Cardiac fibroblast (primary cell): ENCODE measurements at regions not wholly inside any gene's neighbourhood (a gene's known extent, or its start where the extent isn't known, plus 50 kb on each side); places are given as distances from the start of the nearest gene placed in this dataset.

ENCODE experiments used
- DNase-seq, 2 donors: peaks; one replicate each; pipeline versions ENCODE4 v3.0.0 to v3.0.0-alpha.2; 2010; ENCODE audit warnings: low read depth in 2 of 2
- H3K4me3 ChIP-seq, 2 donors: replicated peaks in 1 of 2; 1 replicate in 1 of 2; 2 replicates in 1 of 2; pipeline ENCODE4 v1.5.1; 2011; ENCODE audit warnings: low read depth in 2 of 2, low read length in 2 of 2, mild to moderate bottlenecking in 2 of 2, moderate library complexity in 1 of 2
- CTCF ChIP-seq: IDR thresholded peaks from one replicate; pipeline ENCODE4 v1.5.1; 2011; ENCODE audit warnings: low read depth, mild to moderate bottlenecking, low read length, inconsistent platforms

GRCh38 chrX:4268676-4269075 lies 555.2 kb upstream of the PRKX start:
- TF ChIP-seq CTCF: no peak
- no peak overlapping the region for H3K4me3 ChIP-seq
- DNase-seq: no peak

DNA sequence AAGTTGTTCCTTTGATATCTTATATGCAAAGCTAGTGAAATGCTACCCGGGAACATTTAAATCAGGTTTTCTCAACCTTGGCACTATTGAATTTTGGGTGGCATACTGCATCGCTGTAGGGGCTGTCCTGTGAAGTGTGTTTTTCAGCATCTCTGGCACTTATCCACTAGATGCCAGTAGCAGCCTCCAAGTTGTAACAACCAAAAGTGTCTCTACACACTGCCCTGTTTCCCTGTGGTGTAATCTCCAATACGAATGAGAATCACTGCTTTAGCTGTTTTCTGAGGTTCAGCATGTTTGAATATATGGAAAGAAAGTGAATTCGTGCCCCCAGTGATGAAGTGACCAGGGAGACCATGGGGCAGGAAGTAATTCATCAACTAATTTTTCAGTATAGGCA lies 551.6 kb upstream of the PRKX start:
- TF ChIP-seq CTCF: no peak
- H3K4me3 ChIP-seq: no peak overlapping the region
- DNase-seq: no peak

DNA sequence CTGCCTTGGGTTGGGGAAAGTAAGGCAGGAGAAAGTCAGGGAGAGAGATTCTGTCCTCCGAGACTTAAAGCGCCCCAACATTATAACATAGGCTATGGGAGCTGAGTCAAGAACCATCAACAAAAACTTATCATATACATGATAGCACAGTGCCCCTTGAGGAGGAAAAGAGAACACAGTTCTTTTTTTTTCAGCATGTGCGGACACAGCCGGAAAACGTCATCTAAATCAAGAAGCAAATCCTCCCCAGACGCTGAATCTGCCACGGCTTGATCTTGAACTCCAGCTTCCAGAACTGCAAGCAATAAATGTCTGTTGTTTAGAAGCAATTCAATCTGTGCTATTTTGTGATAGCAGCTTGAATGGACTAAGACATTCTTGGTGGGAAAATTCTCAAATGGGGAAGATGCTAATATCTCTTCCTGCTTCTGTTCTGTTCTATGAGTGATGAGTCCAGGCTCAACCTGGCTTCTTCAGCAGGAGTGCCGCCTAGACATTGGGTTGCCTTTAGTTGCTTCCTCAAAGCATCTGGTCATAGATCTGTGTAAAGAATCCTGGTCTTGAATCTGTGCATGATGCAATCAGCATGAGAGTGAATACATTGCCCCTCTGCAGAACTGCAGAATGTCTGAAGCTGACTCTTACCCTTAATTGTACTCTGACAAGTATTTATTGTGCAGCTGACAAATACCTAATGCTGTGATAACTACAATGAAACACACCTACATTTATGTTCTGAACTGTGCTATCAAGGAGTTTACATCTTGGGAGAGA lies 549.8 kb upstream of the PRKX start:
- TF ChIP-seq CTCF: no peak
- no peak for DNase-seq
- H3K4me3 ChIP-seq: no peak overlapping the region

DNA sequence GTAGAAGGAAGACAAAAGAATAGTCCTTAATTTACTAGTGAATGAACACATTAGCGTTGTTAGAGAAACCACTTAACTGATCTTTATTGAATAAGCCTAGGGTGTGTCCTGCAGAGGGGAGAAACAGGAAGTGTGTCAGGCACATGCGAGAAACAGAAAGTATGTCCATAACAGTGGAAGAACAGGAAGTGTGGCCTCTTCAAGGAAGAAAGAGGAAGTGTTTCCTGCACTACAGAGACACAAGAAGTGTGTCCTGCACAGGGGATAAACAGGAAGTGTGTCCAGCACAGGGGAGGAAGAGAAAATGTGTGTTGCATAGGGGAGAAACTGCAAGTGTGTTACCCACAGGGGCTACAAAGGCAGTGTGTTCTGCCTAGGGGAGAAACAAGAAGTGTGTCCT lies 539.6 kb upstream of the PRKX start:
- H3K4me3 ChIP-seq: no peak overlapping the region
- no peak for TF ChIP-seq CTCF
- no peak for DNase-seq

DNA sequence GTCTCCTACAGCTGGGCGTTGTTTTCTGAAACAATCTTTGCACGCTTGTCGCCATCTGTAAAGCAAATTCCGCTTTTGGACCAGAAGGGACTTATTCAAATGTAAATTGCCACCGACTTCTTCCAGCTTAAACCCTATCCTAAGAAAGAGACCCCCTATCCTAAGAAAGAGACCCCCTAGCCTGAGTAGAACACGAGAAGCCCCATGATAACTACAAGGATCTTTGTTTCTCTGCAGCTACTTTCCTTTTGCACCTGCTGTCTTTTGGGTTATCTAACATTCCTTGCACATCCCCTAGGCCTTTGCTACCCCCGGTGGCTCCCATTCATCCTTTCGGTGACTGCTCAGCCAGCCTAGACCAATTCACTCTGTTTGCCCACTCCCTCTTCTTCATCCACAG lies 536.0 kb upstream of the PRKX start:
- no peak overlapping the region for H3K4me3 ChIP-seq
- no peak for DNase-seq
- no peak for TF ChIP-seq CTCF

DNA sequence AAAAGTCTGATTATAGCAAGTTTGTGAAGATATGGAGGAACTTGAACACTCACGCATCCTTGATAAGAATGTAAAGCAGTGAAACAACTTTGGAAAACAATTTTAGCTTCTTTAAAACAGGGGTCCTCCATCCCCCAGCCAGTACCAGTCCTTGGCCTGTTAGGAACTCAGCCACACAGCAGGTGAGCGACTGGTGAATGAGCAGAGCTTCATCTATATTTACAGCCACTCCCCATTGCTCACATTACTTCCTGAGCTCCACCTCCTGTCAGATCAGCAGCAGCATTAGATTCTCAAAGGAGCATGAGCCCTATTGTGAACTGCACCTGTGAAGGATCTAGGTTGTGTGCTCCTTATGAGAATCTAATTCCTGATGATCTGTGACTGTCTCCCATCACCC lies 530.3 kb upstream of the PRKX start:
- DNase-seq: no peak
- no peak overlapping the region for H3K4me3 ChIP-seq
- TF ChIP-seq CTCF: no peak
